GM19468 (cell line): ENCODE measurements at regions not wholly inside any gene's neighbourhood (a gene's known extent, or its start where the extent isn't known, plus 50 kb on each side); places are given as distances from the start of the nearest gene placed in this dataset.
"Not testable (repeated sequence)": the region's sequence is repeated elsewhere in the genome, so short reads cannot be mapped to it uniquely, and the experiment has no call there.

Source experiments
- ATAC-seq: cut with Tn5 transposase; IDR thresholded peaks from one replicate; pipeline ENCODE4 v1.9.1; 2021; ENCODE audit warnings: mild to moderate bottlenecking, moderate library complexity, moderate number of reproducible peaks; ENCODE audit not compliant: unreplicated experiment; ENCODE audit errors: extremely low read depth

DNA sequence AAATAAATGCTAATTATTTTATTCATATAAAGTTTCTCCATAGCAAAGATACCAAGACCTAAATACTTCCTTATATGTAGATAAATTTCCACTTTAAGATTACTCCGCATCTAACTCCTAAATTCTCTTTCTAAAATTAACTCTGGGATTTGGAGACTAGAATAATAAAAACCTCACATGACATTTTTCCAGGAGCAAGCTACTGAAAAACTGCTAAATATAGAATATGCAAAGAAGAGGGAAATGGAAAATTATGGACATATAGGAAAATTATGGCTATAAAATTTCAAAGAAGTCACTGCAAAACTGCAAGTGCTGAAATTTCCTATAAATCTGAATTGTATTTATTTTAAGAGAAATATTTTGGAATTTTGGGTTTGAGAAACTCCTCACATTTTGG lies 186.2 kb downstream of the DUSP6 start:
- no peak for ATAC-seq

DNA sequence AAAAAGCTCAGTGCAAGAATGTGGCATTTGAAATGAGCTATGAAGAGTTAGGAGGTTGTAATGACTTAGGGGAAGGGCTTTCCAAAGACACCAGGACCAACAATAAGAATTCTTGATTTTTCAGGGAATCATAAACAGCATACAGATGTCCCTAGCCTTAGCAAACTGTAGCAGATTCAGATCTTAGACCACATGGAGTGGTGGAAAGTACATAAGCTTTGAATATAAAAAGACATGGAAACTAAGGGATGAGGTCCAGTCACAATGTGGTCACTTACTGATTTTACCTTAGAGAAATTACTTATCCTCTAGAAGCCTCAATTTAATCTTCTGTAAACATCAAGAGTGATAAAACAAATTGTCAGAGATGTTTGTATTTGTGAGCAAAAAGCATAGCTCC lies 186.6 kb downstream of the DUSP6 start:
- no peak for ATAC-seq

DNA sequence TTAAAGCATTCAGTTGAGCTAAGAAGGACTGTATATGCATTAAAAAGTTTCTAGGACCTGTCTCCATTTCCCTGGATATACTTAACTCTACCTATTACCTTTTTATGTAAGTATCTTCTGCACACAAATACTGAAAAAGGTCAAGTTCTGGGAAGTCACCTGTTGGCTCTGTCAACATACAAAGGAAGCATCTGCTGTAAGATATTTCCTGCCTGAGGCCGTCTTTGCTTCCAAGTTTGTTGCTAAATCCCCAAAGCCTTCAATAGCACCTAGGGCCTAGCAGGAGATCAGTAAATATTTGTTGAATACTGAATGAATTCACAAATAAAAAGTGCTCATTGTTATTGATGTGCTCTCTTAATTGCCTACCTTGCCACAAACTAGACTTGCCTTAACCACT lies 188.4 kb downstream of the DUSP6 start:
- ATAC-seq, result no peak

DNA sequence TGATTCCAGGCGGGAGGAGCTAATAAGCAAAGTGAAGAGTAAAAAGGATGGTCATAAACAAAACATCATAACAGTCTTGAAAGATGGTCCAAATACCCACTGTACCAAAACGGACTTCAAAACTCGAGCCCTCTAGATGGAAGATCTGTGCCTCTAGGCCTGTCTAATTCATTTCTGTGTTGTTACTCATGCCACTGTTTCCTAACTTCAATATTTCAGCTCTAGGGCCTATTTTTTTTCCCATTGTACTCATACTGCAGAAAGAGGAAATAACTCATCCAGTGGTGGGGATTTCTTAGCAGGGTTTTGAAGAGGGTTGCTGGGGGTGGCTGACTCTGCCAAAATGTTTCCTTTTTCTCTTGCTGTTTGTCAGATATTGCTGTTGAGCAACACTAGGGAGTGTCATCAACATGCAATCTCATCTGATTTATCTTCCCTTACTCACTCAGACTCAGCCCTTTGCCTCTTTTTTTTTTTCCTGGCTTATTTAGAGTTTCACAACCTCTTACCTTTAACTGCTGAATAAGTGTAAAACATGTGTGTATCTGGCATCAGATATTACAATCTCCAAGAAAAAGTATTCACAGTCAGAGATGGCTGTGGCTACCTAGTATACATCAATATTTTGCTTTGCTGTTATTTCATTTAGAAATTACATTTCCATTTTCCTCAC lies 189.6 kb downstream of the DUSP6 start:
- ATAC-seq, result no peak

GRCh38 chr12:89161557-89161956 lies 190.7 kb downstream of the DUSP6 start:
- no peak for ATAC-seq

GRCh38 chr12:89160716-89161123 lies 191.6 kb downstream of the DUSP6 start:
- no peak for ATAC-seq

DNA sequence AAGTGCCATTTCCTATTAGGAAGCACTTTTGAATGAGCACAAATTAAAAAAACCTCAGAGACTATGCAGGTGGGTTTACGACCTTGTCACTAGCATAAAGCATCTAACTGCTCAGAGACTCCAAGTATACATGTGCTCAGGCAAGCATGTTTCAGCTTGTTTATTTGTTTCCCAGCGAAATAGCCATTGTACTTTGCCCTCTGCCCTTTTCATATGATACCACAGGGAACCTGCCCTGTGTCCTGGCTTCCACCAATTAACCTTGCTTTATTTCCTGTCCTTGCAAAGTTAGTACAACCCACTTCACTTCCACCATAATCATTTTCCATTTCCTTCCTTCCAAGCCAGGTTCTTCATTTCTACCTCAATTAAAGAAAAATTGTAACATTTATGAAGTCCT lies 194.9 kb downstream of the DUSP6 start:
- ATAC-seq, result no peak

GRCh38 chr12:89156862-89157262 lies 195.4 kb downstream of the DUSP6 start:
- ATAC-seq, result no peak

DNA sequence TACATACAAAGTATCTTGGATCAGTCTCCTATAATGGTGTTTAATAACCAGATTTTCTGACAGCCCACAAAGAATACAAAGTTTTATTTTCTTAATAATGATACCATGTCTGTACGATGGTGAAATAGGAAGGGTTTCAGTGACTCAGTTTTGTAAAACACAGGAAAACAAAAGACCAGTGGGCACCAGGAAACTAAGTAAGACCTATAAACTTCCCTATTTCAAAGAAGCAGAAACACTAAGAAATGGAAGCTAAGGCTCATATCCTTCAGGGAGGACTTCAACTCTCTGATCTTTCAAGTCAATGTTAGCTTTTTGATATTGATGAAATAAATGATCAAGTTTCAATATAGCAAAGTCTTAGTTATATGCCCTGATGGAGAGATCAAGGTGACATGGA lies 196.0 kb downstream of the DUSP6 start:
- no peak for ATAC-seq

DNA sequence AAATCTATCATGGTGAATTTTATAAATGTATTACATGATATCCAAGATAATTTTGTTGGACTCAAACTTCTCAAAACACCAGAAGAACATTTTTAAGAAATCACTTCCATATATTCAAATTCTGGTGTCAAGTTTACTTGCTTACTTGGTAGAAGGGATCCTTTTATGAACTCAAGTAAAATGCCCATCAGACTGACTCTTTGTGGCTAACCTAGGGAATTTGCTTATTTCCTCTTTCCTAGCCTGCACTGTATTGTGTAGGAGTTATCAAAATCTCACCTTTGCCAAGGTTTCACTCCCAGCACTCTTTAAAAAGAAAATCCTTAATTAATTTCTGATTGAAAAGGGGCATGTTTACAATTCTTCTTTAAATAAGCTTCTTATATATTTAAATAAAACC lies 196.5 kb downstream of the DUSP6 start:
- ATAC-seq, result no peak

DNA sequence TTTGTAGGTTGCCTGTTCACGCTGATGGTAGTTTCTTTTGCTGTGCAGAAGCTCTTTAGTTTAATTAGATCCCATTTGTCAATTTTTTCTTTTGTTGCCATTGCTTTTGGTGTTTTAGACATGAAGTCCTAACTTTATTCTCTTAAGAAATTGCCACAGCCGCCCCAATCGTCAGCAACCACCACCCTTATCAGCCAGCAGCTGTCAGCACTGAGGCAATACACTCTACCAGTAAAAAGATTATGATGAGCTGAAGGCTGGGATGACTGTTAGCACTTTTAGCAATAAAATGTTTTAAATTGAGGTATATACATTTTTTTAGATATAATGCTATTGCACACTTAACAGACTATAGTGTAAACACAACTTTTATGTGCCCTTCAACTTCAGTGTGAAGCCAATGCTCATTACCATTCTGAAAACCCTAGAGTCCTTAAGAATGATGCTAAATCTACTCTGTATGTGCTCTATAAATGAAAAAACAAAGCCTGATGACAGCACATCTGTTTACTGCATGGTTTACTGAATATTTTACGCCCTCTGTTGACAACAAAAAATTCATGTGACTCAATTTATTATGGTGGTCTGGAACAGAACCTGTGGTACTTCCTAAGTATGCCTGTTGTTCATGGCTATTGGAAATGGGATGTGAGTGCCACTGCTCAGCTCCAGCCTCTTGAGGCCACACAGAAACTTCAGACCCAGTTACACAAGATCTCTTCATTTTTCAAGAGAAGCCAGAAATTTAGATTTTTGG lies 197.4 kb downstream of the DUSP6 start:
- no peak for ATAC-seq

DNA sequence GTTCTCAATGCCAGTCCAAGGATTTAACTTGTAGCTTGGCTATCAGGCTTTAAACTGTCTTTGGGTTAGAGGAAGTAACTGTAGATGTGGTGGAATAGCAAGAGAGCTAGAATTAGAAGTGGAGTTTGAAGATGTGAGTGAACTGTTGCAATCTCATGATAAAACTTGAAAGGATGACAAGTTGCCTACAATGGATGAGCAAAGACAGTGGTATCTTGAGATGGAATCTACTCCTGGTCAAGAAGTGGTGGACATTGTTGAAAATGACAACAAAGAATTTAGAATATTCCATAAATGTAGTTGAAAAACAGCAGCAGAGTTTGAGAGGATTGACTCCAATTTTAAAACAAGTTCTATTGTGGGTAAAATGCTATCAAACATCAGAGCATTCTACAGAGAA lies 199.0 kb downstream of the DUSP6 start:
- ATAC-seq, result no peak

DNA sequence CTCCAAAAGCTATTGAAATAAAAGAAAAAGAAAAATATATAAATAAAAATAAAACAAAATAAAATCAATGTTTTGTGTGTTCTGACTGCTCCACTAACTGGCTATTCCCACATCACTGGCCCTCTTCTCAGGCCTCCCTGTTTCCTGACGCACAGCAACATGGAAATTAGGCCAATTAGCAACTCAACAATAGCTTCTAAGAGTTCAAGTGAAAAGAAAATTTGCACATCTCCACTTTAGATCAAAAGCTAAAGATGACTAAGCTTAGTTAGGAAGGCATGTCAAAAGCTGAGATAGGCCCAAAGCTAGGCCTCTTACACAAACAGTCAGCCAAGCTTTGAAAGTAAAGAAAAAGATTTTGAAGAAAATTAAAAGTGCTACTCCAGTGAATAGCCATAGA lies 200.8 kb downstream of the DUSP6 start:
- no peak for ATAC-seq

DNA sequence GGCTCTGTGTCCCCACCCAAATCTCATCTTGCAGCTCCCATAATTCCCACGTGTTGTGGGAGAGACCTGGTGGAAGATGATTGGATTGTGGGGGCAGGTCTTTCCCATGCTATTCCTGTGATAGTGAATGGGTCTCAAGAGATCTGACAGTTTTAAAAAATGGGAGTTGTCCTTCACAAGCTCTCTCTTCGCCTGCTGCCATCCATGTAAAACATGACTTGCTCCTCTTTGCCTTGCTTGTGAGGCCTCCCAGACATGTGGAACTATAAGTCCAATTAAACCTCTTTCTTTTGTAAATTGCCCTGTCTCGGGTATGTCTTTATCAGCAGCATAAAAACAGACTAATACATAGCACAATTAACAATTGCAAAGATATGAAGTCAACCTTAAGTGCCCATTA lies 201.5 kb downstream of the DUSP6 start:
- ATAC-seq, result not testable (repeated sequence)

DNA sequence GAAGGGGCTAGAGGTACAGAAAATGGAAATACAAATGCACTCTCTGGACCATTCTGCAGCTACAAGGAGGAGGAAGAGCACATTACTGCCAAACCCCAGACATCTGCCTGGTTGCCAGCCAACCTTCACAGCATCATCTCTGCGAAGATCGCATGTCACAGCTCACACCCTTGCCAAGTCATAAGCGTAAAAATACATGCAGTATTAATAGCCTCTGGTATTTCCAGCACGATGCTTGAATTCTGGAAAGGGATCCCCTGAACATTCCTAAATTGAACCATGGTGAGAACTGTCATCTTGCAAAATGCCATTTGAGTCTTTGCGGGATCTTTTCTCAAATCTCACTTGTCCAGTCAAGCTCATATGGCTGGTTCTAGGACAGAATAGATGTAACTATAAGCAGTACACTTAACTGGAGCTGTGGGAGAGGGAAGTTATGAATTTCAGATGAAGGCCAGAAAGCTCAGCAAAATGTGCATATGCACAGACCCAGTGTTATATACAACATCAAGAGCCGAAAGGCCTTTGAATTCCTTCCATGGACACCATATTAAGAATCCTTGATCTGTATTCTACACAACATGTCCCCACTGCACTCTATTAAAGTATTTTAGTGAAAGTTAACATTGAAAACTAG lies 211.6 kb downstream of the DUSP6 start:
- ATAC-seq, result no peak

DNA sequence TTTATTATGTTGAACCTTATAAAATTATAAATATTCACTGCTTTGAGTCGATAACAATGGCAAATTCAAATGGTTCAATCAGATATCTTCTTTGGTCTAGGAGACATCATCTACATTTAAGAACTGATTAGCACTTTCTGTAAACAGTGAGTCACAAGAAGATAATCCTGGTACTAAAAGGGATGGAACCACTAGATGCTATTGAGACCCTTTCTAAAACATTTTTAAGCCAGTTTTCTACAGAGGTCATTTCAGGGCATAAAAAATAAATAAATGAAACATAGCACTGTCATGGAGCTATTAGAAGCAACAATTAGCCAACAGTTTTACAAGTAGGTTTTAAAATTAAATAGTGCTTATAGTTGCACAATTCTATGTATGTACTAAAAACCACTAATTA lies 212.2 kb downstream of the DUSP6 start:
- ATAC-seq, result no peak

GRCh38 chr12:89139390-89139789 lies 212.9 kb downstream of the DUSP6 start:
- ATAC-seq, result no peak

DNA sequence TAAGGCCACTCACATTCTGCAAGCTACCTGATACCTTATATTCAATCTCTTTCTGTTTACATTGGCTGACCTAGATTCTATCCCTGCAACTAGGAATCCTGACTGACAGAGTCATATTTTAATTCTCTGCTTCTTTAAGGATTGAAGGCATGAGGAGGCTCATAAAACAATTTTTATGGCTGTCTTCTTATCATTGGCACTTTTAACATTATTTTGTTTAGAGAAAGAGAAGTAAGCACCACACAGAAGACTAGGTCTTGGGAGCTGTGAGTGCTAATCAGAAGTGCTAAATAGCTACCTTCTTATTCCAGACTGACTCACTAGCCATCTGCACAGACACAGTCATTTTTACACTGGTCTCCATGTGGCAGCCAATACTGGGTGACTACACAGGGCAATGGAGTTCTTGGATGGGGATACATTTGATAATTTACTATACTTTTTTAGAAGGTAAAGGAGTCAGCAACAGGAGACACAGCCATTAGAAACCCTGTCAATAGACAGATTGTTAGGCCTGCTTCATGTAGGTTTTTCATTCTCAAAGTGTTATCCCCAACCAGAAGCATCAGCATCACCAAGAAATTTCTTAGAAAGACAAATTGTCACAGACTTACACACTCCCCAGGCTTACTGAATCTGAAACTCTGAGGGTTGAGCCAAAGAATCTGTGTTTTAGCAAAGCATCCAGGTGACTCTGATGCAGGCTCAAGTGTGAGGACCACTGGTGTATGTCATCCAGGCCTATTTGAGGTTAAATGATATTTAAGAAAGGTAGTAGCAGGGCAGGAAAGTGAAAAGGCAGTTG lies 214.1 kb downstream of the DUSP6 start:
- no peak for ATAC-seq

DNA sequence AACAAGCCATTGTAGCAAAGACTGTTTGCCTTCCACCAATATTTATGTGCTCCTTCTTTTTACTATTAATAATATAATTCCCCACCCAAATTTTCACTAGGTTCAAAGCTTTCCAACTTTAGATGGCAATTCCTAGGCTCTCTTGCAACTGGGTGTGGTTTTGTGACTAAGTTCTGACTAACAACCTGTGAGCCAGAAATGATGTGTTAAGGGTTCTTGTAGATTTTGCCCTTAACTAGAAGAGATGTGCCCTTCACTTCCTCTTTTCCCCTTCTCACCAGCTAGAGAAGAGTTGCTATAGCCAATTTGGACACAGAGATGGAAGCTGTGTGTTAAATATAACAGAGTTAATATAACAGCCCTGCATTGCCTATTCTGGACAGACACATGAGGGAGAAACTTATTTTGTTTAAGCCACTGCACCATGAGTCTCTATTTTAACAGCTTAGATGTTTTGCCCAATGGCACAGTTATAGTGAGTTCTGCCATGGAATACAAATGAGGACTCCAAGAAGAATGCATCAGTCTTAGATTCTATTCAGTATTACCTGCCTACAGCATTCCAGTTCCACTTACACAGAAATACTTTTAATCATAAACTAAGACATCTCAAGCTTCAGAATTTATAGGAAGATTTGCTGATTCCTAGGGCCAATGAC lies 216.2 kb downstream of the DUSP6 start:
- no peak for ATAC-seq

GRCh38 chr12:89134213-89134770 lies 218.0 kb downstream of the DUSP6 start:
- no peak for ATAC-seq
